ENCODE measurements at regions not wholly inside any gene's neighbourhood (a gene's known extent, or its start where the extent isn't known, plus 50 kb on each side); places are given as distances from the start of the nearest gene placed in this dataset.

- no peak for DNase-seq (ENCODE audit: insufficient read length, low spot score)
- TF ChIP-seq POLR2A (IDR thresholded peaks at IDR 0.05; ENCODE audit: low read depth, low read length), result no peak
- no peak for FAIRE-seq
Measured at GRCh38 chr16:77591347-77591746, 131.0 kb upstream of the NUDT7 start.

GRCh38 chr16:77592021-77592420 is 130.3 kb upstream of the NUDT7 start:
- FAIRE-seq, result no peak
- DNase-seq (ENCODE audit: insufficient read length, low spot score), result no peak
- no peak for TF ChIP-seq POLR2A (IDR thresholded peaks at IDR 0.05; ENCODE audit: low read depth, low read length)

GRCh38 chr16:77594057-77594456 is 128.3 kb upstream of the NUDT7 start:
- no peak for FAIRE-seq
- TF ChIP-seq POLR2A (IDR thresholded peaks at IDR 0.05; ENCODE audit: low read depth, low read length), result no peak
- no peak for DNase-seq (ENCODE audit: insufficient read length, low spot score)

- DNase-seq (ENCODE audit: insufficient read length, low spot score) (no peak), FAIRE-seq (no peak)
- TF ChIP-seq POLR2A (IDR thresholded peaks at IDR 0.05; ENCODE audit: low read depth, low read length), result no peak
Measured at GRCh38 chr16:77594799-77595596, 127.3 kb upstream of the NUDT7 start.

GRCh38 chr16:77596261-77596660 is 126.1 kb upstream of the NUDT7 start:
- FAIRE-seq (peak; percentile 45), DNase-seq (ENCODE audit: insufficient read length, low spot score) (no peak)
- no peak for TF ChIP-seq POLR2A (IDR thresholded peaks at IDR 0.05; ENCODE audit: low read depth, low read length)

GRCh38 chr16:77599793-77600415 is 122.4 kb upstream of the NUDT7 start:
- FAIRE-seq (peak; percentile 91), DNase-seq (ENCODE audit: insufficient read length, low spot score) (peak; percentile 30)
- TF ChIP-seq POLR2A (IDR thresholded peaks at IDR 0.05; ENCODE audit: low read depth, low read length), result no peak

GRCh38 chr16:77600555-77600954 is 121.8 kb upstream of the NUDT7 start:
- FAIRE-seq (no peak), DNase-seq (ENCODE audit: insufficient read length, low spot score) (no peak)
- no peak for TF ChIP-seq POLR2A (IDR thresholded peaks at IDR 0.05; ENCODE audit: low read depth, low read length)

- DNase-seq (ENCODE audit: insufficient read length, low spot score) (no peak), FAIRE-seq (no peak)
- TF ChIP-seq POLR2A (IDR thresholded peaks at IDR 0.05; ENCODE audit: low read depth, low read length), result no peak
Measured at GRCh38 chr16:77603656-77604055, 118.7 kb upstream of the NUDT7 start.

GRCh38 chr16:77610496-77610895 is 111.8 kb upstream of the NUDT7 start:
- TF ChIP-seq POLR2A (IDR thresholded peaks at IDR 0.05; ENCODE audit: low read depth, low read length), result no peak
- no peak for DNase-seq (ENCODE audit: insufficient read length, low spot score)
- FAIRE-seq, result no peak

GRCh38 chr16:77611386-77611785 is 110.9 kb upstream of the NUDT7 start:
- FAIRE-seq (no peak), DNase-seq (ENCODE audit: insufficient read length, low spot score) (no peak)
- TF ChIP-seq POLR2A (IDR thresholded peaks at IDR 0.05; ENCODE audit: low read depth, low read length), result no peak

GRCh38 chr16:77612596-77612995 is 109.7 kb upstream of the NUDT7 start:
- FAIRE-seq (no peak), DNase-seq (ENCODE audit: insufficient read length, low spot score) (no peak)
- TF ChIP-seq POLR2A (IDR thresholded peaks at IDR 0.05; ENCODE audit: low read depth, low read length), result no peak

- no peak for DNase-seq (ENCODE audit: insufficient read length, low spot score)
- no peak for TF ChIP-seq POLR2A (IDR thresholded peaks at IDR 0.05; ENCODE audit: low read depth, low read length)
Measured at GRCh38 chr16:77613095-77613494, 109.2 kb upstream of the NUDT7 start.

GRCh38 chr16:77617553-77617952 is 104.8 kb upstream of the NUDT7 start:
- TF ChIP-seq POLR2A (IDR thresholded peaks at IDR 0.05; ENCODE audit: low read depth, low read length), result no peak
- FAIRE-seq (no peak), DNase-seq (ENCODE audit: insufficient read length, low spot score) (no peak)

More at GRCh38 chr16:77613095-77613494, 109.2 kb upstream of the NUDT7 start:
- no peak for FAIRE-seq

- no peak for TF ChIP-seq POLR2A (IDR thresholded peaks at IDR 0.05; ENCODE audit: low read depth, low read length)
- FAIRE-seq (no peak), DNase-seq (ENCODE audit: insufficient read length, low spot score) (no peak)
Measured at GRCh38 chr16:77617996-77618395, 104.3 kb upstream of the NUDT7 start.

GRCh38 chr16:77618951-77619350 is 103.4 kb upstream of the NUDT7 start:
- DNase-seq (ENCODE audit: insufficient read length, low spot score) (no peak), FAIRE-seq (no peak)
- no peak for TF ChIP-seq POLR2A (IDR thresholded peaks at IDR 0.05; ENCODE audit: low read depth, low read length)

Measured in H54 (cell line).